HepG2 (cell line): ENCODE measurements at regions not wholly inside any gene's neighbourhood (a gene's known extent, or its start where the extent isn't known, plus 50 kb on each side); places are given as distances from the start of the nearest gene placed in this dataset.

Source experiments
- BORCS8-MEF2B ChIP-seq: sonication (generic); formaldehyde crosslinking; IDR thresholded peaks from 2 replicates; pipeline ENCODE4 v1.8.0; 2022; ENCODE audit warnings: mild to moderate bottlenecking, missing genetic modification reagents
- CENPT ChIP-seq: sonication (generic); formaldehyde crosslinking; IDR thresholded peaks from 2 replicates; pipeline ENCODE4 v1.8.0; 2022; ENCODE audit warnings: low read depth, mild to moderate bottlenecking, moderate library complexity, missing genetic modification reagents
- GABPA ChIP-seq, 2 experiments: IDR thresholded peaks; 2 replicates each; pipeline ENCODE4 v1.6.1; 2011 to 2016; ENCODE audit warnings: low read depth in 2 of 2, low read length in 1 of 2, missing biosample characterization in 1 of 2, missing genetic modification characterization in 1 of 2
- MEIS2 ChIP-seq: sonication (generic); formaldehyde crosslinking; IDR thresholded peaks from 2 replicates; pipeline ENCODE4 v1.9.0; 2021; ENCODE audit warnings: mild to moderate bottlenecking, missing genetic modification reagents
- NCOA2 ChIP-seq: sonication (generic); formaldehyde crosslinking; IDR thresholded peaks from 2 replicates; pipeline ENCODE4 v1.8.0; 2022; ENCODE audit warnings: inconsistent platforms
- PHF8 ChIP-seq: sonication (generic); formaldehyde crosslinking; IDR thresholded peaks from 2 replicates; pipeline ENCODE4 v1.5.0; 2020; ENCODE audit warnings: missing genetic modification reagents
- RNF2 ChIP-seq: fragments of 450-650 bp; conservative IDR thresholded peaks from 2 replicates; pipeline ENCODE4 v1.6.1; 2016; ENCODE audit warnings: low read depth
- ZEB1 ChIP-seq: IDR thresholded peaks from 2 replicates; pipeline ENCODE4 v1.6.1; 2012; ENCODE audit warnings: mild to moderate bottlenecking, low read depth, inconsistent platforms; ENCODE audit not compliant: insufficient replicate concordance
- ZFP36L1 ChIP-seq: sonication (generic); formaldehyde crosslinking; IDR thresholded peaks from 2 replicates; pipeline ENCODE4 v1.8.0; 2022; ENCODE audit warnings: mild to moderate bottlenecking, missing genetic modification reagents, moderate library complexity
- TF ChIP-seq, protein P1 (sequence below): sonication (generic); formaldehyde crosslinking; IDR thresholded peaks from 2 replicates; pipeline ENCODE4 v1.4.0; 2020; ENCODE audit warnings: missing genetic modification reagents
- TF ChIP-seq, protein P2 (sequence below): sonication (generic); formaldehyde crosslinking; conservative IDR thresholded peaks from 2 replicates; pipeline ENCODE4 v1.4.0; 2020; ENCODE audit warnings: mild to moderate bottlenecking, missing genetic modification reagents, moderate library complexity
- TF ChIP-seq, protein P3 (sequence below): sonication (generic); formaldehyde crosslinking; IDR thresholded peaks from one replicate; pipeline ENCODE4 v1.5.1; 2020; ENCODE audit warnings: mild to moderate bottlenecking, missing genetic modification reagents; ENCODE audit errors: not compliant biosample characterization

DNA sequence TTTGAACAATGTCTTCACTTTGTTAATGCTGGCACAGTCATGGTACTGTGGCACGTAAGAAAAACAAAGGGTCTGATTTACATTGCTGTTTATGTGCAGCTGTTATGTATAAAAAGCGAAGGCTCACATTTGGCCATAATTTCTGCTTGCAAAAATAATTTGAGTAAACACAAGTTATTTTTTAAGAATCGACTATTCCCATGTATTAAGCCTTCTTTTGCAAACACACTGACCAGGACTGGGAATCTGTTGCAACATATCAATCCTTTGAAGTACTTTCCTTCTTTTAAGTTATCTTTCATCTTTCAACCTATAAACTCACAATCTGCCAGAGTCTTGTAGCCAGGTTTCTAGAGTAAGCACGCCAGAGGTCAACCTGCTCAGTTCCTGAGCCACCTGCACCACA lies 145.4 kb upstream of the BMP4 start (continued):
- no peak for TF ChIP-seq PHF8 (CRISPR knock-in tag)
- no peak for TF ChIP-seq BORCS8-MEF2B
- TF ChIP-seq, protein P1, sequence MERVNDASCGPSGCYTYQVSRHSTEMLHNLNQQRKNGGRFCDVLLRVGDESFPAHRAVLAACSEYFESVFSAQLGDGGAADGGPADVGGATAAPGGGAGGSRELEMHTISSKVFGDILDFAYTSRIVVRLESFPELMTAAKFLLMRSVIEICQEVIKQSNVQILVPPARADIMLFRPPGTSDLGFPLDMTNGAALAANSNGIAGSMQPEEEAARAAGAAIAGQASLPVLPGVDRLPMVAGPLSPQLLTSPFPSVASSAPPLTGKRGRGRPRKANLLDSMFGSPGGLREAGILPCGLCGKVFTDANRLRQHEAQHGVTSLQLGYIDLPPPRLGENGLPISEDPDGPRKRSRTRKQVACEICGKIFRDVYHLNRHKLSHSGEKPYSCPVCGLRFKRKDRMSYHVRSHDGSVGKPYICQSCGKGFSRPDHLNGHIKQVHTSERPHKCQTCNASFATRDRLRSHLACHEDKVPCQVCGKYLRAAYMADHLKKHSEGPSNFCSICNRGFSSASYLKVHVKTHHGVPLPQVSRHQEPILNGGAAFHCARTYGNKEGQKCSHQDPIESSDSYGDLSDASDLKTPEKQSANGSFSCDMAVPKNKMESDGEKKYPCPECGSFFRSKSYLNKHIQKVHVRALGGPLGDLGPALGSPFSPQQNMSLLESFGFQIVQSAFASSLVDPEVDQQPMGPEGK, result peak; percentile 25; the same call in 1 of the 2 replicates
- no peak for TF ChIP-seq GABPA (IDR thresholded peaks at IDR 0.05; ENCODE audit: low read depth, low read length)
- peak; percentile 51; the same call in 1 of the 2 replicates for TF ChIP-seq GABPA (CRISPR knock-in tag; IDR thresholded peaks at IDR 0.05; ENCODE audit: low read depth)
- TF ChIP-seq, protein P2, sequence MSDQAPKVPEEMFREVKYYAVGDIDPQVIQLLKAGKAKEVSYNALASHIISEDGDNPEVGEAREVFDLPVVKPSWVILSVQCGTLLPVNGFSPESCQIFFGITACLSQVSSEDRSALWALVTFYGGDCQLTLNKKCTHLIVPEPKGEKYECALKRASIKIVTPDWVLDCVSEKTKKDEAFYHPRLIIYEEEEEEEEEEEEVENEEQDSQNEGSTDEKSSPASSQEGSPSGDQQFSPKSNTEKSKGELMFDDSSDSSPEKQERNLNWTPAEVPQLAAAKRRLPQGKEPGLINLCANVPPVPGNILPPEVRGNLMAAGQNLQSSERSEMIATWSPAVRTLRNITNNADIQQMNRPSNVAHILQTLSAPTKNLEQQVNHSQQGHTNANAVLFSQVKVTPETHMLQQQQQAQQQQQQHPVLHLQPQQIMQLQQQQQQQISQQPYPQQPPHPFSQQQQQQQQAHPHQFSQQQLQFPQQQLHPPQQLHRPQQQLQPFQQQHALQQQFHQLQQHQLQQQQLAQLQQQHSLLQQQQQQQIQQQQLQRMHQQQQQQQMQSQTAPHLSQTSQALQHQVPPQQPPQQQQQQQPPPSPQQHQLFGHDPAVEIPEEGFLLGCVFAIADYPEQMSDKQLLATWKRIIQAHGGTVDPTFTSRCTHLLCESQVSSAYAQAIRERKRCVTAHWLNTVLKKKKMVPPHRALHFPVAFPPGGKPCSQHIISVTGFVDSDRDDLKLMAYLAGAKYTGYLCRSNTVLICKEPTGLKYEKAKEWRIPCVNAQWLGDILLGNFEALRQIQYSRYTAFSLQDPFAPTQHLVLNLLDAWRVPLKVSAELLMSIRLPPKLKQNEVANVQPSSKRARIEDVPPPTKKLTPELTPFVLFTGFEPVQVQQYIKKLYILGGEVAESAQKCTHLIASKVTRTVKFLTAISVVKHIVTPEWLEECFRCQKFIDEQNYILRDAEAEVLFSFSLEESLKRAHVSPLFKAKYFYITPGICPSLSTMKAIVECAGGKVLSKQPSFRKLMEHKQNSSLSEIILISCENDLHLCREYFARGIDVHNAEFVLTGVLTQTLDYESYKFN (CRISPR knock-in tag), result peak; percentile 92
- 0 out of 2 replicates have a peak, but pooled peaks have one; percentile 27 for TF ChIP-seq ZFP36L1 (CRISPR knock-in tag)
- TF ChIP-seq, protein P3, sequence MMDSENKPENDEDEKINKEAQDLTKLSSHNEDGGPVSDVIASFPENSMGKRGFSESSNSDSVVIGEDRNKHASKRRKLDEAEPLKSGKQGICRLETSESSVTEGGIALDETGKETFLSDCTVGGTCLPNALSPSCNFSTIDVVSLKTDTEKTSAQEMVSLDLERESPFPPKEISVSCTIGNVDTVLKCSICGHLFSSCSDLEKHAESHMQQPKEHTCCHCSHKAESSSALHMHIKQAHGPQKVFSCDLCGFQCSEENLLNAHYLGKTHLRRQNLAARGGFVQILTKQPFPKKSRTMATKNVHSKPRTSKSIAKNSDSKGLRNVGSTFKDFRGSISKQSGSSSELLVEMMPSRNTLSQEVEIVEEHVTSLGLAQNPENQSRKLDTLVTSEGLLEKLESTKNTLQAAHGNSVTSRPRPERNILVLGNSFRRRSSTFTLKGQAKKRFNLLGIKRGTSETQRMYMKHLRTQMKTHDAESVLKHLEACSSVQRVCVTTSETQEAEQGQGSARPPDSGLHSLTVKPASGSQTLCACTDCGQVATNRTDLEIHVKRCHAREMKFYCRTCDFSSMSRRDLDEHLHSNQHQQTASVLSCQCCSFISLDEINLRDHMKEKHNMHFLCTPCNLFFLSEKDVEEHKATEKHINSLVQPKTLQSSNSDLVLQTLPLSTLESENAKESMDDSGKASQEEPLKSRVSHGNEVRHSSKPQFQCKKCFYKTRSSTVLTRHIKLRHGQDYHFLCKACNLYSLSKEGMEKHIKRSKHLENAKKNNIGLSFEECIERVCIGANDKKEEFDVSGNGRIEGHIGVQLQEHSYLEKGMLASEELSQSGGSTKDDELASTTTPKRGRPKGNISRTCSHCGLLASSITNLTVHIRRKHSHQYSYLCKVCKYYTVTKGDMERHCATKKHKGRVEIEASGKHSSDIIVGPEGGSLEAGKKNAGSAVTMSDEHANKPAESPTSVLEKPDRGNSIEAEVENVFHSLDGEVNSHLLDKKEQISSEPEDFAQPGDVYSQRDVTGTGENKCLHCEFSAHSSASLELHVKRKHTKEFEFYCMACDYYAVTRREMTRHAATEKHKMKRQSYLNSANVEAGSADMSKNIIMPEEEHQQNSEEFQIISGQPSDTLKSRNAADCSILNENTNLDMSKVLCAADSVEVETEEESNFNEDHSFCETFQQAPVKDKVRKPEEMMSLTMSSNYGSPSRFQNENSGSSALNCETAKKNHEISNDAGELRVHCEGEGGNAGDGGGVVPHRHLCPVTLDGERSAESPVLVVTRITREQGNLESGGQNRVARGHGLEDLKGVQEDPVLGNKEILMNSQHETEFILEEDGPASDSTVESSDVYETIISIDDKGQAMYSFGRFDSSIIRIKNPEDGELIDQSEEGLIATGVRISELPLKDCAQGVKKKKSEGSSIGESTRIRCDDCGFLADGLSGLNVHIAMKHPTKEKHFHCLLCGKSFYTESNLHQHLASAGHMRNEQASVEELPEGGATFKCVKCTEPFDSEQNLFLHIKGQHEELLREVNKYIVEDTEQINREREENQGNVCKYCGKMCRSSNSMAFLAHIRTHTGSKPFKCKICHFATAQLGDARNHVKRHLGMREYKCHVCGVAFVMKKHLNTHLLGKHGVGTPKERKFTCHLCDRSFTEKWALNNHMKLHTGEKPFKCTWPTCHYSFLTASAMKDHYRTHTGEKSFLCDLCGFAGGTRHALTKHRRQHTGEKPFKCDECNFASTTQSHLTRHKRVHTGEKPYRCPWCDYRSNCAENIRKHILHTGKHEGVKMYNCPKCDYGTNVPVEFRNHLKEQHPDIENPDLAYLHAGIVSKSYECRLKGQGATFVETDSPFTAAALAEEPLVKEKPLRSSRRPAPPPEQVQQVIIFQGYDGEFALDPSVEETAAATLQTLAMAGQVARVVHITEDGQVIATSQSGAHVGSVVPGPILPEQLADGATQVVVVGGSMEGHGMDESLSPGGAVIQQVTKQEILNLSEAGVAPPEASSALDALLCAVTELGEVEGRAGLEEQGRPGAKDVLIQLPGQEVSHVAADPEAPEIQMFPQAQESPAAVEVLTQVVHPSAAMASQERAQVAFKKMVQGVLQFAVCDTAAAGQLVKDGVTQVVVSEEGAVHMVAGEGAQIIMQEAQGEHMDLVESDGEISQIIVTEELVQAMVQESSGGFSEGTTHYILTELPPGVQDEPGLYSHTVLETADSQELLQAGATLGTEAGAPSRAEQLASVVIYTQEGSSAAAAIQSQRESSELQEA (CRISPR knock-in tag), result no peak
- TF ChIP-seq RNF2, result no peak
- peak; percentile 67 for TF ChIP-seq ZEB1
- TF ChIP-seq MEIS2 (CRISPR knock-in tag), result 0 out of 2 replicates have a peak, but pooled peaks have one; percentile 45
- TF ChIP-seq NCOA2 (CRISPR knock-in tag), result peak; percentile 99
- no peak for TF ChIP-seq CENPT (CRISPR knock-in tag)
